Central memory CD4-positive, alpha-beta T cell (primary cell): ENCODE measurements at regions not wholly inside any gene's neighbourhood (a gene's known extent, or its start where the extent isn't known, plus 50 kb on each side); places are given as distances from the start of the nearest gene placed in this dataset.

ENCODE experiments used
- DNase-seq: peaks from one replicate; pipeline ENCODE4 v3.0.0; 2022

DNA sequence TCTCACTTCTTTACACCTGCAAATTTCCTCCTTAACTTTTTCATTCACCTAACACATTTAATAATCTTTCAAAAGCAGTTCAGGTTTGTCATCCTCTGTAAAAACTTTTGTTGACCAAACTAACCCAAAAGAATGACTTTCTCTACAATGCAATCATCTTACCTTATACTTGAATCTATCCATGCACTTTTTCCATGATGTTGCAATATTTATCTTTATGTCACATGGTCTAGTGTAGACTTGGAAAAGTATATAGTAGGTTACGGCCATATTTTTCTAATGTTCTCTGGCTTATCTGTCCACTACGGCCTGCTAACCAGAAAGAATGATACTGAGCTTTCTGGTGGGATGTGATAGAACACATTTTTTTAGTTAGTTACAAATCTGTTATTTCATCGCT, 431.0 kb upstream of the SOX9 start:
- no peak for DNase-seq

DNA sequence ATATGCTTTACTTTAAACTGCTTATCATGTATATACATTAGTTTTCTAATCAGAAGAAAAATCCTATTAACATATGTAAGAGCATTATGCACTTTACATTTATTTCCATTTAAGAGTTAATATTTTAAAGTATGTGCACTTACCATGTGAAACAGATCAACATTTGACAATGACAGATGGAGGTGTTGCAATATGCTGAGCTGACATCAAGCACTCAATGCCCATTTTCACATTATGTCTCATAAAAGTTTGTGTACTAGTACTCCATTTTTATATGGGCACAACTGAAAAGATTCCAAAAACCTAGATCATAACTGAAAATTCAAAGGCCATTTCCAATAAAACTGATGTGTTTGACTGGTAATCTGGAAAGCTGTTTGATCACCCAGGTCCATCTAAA, 420.9 kb upstream of the SOX9 start:
- no peak for DNase-seq

DNA sequence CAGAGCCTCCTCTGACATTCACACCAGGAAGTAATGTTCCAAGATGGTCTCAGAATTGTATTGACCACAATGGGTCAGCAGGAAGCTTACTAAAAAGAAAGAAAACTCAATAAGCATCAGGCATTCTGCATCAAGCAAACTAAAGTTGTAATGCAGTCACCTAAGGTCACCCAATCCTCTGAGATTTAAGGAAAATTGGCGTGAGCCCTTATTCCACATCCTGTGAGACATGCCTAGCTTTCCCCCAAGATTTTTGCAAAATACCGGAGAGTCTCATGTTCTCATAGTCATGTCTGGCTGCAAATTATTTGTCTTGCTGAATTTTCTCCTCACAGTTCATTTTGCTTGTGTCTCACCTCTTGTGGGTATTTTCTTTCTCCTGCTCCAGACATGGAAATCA, 417.1 kb upstream of the SOX9 start:
- no peak for DNase-seq

DNA sequence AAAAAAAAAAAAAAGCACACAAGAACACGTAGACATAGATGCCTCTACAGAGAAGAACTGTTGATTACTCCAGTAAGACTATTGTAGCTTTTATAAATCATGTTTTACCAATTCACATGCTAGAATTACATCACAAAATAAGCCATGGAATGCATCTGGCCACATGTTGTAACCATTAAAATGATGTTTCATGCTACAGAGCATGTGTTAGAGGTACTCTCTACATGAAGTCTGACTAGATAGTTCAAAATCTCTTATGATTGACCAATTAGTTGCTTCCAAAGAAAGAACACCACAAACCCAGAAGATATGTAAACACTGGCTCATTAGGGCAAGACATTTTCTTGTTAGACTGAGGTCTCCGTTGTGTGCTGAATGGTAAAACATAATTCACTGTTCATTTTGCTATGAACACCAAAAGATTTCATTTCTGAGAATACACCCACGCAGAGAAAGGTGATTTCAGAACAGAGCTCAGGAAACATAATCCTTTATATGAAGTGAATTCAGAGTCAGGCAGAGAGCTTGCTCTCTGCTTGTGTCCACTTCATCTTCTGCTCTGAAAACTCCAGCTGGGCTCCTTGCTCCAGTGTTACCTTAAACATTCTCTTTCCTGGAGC, 411.4 kb upstream of the SOX9 start:
- DNase-seq = no peak

DNA sequence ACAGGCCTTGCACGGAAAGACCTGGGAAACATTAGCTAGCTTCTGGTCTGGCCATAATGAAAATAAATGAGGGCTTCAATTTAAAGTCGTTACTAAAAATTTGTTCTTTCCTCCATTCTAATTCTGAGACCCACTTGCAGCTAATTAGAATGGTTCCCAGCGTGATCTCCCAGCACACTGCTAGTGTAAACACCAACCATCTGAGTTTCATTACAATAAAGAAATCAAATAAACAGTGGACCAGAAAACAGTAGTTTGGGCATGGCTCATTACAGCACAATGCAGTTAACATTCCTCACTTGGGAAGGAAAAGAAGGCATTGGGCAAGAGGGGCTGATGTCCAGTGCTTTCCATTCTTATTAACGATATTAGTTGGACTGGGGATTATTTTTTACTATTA, 410.9 kb upstream of the SOX9 start:
- no peak for DNase-seq

DNA sequence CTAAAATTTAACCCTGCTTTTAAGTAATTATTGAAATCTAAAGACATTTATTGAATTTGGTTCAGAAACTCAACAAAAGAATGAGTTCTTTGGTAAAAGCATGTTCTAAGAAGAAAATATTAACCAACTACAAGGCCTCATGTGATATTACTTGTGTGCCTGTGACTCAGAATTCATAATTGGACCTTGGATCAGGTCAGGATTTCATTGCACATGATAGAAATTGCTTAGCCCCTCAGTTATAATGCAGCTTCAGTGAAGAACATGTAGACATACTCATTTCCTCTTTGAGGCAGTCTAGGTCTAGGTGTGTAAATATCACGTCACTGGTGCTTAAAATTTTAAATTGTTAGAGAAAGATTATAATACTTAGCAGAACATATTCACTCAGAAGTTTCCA, 410.0 kb upstream of the SOX9 start:
- DNase-seq = no peak

DNA sequence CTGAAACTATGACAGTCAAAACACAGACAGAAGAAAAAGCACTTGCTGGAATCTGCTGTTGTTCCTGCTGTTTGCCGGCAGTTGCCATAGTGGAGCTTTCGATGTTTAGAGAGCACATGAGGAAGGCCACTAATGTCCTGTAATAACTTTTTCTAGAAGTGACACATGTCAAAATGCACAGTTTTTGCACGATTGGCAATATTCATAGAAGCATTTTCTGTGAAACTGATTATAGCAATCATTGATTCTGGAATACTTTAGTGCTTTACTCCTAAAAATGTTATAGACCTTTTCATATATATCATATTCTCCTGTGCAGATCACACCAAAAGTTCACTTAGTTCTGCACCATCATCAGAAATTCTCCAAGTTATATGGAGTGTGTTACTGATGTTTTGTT, 407.0 kb upstream of the SOX9 start:
- DNase-seq = no peak

DNA sequence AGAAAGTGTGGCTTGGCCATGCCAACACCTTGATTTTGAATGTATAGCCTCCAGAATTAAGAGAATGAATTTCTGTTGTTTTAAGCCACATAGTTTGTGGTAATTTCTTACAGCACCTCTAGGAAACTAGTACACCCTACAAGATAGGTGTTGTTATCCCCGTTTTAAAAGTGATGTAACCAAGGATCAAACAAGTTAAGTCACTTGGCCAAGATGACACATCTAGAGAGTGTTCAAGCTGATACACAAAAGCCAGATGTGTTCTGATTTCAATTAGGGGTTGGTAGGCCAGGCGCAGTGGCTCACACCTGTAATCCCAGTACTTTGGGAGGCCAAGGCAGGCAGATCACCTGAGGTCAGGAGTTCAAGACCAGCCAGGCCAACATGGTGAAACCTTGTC, 396.5 kb upstream of the SOX9 start:
- no peak for DNase-seq

DNA sequence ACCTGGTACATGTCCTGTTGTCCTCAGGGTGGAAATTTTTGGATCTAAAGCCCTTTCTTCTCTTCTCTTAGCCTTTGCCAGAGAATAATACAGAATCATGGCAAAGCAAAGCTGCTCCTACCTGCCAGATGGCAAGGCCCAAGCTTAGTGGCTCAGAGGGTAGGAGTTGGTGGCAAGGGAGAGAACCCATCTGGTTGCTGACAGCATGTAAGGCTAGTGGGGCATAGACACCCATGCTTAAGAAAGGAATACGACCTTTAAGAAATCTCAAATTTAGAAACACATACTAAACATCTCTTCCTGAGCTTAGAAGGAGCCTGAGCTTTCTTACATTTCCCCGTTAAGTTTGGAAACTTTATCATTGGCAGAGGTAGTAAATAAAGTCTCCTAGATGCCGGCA, 395.0 kb upstream of the SOX9 start:
- no peak for DNase-seq

DNA sequence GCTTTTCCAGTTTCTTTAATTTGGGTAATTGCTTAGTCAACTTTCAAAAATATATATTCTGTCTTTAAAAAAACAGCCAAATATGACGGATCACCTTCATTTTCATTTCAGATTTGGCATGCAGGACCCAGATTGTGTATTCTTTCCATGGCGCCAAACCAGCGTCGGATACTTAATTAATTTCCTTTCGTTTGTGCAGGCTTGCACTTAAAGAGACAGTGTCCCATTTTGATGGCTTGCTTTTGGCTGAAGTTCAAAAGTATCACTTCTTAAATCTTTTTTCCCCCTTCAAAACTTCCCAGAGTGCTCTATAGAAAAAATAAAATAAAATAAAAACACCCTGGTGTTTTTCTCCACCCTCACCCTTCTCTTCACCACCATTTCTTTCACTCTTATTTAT, 394.5 kb upstream of the SOX9 start:
- no peak for DNase-seq

DNA sequence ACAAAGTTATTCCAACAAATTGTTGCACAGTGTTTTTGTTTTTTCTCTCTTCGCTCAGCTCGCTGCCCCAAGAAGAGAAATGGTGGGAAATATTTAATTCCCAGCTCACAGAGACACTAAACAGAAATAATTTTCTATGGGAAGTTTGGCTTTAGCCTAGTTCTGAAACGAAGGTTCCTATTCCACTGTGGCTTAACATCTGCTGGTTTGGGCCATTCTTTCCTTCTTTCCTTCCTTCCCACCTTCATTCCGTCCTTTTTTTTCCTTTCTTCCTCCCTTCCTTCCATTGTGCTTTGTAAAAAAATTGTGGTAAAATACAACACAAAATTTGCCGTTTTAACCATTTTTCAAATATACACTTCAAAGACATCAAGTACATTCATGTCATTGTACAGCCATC, 393.5 kb upstream of the SOX9 start:
- no peak for DNase-seq

DNA sequence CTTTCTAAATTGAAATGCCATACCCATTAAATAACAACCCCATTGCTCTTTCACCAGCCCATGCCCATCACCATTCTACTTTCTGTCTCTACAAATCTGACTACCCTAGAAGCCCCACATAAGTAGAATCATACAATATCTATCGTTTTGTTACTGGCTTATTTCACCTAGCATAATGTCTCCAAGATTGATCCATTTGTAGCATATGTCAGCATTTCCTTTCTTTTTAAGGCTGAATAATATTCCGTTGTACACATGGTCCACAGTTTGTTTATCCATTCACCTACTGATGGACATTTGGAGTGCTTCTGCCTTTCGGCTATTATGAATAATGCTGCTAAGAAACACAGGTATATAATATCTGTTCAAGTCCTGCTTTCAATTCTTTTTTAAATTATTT, 393.1 kb upstream of the SOX9 start:
- DNase-seq = no peak

DNA sequence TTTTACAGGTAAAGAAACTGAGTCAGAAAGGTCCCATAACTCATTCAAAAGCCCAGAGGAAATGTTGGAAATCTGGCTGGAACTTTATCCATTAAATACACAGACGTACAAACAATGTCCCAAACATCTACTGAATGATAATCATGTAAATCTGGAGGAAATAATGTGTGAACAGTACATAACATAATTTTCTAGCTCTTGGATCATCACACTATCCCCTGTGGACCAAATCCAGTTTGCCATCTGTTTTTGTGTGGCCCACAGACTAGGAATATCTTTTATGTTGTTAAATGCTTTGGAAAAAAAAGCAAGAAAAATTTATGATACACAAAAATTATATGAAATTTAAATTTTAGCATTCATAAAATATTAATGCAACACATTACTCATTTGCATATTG, 389.9 kb upstream of the SOX9 start:
- DNase-seq = no peak

DNA sequence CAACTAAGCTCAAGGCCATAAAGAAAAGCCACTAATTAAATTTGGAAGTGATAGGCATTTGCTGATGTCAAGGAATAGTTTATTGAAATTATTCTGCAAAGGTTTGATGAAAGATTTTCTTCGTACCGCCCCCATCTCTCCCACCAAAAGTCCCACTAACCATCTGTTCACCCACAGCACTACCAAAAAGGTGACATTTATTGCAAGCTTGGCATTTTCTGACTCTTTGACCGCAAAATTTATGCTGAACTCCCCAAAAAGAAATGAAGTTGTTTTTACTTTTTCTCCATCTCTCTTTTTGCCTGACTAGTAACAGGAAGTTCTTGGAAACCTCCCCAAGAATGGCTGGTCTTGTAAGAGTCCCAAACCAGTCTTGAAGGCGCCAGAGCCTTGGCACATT, 384.9 kb upstream of the SOX9 start:
- no peak for DNase-seq

DNA sequence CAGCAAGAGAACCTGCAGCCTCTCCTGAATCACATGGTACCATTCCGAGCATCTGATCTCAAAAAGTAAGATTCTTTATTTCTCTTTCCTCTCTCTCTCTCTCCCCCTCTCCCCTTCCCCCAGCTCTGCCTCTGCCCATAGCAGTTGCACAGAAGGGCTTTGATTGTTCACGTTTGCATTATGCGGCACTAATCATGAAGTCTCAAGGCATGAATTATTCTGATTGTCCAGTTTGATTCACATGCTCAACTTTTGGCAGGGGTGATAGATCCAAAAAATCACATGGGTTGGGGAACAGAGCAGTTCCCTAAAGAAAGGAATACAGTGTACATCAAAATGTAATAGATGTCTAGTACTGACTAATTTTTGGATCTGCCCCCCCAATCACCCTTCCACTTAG, 380.0 kb upstream of the SOX9 start:
- DNase-seq = no peak

DNA sequence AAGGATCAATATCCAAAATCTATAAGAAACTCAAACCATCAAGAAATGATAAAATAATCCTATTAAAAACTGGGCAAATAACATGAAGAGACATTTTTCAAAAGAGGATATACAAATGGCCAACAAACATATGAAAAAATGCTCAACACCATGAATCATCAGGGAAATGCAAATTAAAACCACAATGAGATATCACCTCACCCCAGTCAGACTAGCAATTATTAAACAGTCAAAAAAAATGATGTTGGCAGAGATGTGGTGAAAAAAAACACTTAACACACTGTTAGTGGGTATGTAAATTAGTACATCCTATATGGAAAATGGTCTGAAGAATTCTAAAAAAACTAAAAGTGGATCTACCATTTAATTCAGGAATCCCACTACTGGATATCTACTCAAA, 379.0 kb upstream of the SOX9 start:
- no peak for DNase-seq

DNA sequence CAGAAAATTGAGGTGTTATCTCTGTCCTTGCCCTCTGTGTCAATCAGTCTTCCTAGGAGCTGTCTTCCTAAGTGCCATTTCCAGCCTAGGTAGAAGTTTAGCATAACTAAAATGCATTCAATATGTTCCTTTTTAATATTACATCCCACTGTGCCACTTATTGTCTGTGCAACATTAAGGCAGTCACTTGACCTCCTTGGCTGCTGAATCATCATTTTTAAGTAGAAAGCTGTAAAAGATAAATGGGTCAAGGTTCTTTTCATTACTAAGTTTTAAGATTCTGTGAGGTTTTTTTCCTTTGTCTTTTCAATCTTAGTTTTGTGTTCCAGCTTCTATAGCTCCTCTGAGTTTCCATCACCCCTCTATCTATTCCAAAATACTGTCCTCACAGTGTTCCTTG, 371.9 kb upstream of the SOX9 start:
- no peak for DNase-seq

DNA sequence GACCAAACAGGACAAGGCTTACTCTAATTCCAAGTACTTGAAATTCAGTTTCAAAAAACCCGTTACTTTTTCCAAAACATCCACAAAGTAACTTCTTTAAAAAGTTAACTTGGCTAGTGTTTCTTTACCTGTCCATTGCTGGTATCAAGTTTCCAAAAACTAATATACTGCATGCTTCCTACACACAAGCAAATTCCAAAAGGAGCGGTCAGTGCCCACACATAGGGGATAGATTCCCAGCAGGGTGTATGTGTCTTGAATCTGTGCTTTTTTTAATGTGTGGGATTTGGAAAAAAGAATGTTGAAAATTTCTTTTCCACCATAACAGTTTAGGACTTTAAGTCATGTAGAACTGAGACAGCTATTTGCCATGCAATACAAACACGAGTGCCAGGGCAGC, 367.8 kb upstream of the SOX9 start:
- no peak for DNase-seq

DNA sequence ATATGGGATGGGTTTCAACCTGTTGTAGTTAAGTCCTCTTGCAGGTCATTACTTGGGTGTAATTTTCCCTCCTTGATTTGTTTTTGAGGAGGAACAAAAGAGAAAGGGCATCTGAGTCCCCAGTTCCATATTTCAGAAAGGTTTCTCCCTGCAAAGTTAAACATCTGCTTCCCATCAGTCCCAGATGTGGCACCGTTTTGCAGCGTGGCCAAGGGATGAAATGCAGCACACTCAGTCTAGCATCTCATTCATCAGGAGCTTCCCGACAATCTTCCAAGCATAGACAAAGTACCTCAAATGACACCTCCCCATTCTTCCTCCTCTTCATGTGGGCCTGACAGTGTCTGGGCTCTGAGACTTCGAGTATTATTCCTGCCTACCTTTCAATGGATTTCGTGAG, 363.7 kb upstream of the SOX9 start:
- DNase-seq = no peak

DNA sequence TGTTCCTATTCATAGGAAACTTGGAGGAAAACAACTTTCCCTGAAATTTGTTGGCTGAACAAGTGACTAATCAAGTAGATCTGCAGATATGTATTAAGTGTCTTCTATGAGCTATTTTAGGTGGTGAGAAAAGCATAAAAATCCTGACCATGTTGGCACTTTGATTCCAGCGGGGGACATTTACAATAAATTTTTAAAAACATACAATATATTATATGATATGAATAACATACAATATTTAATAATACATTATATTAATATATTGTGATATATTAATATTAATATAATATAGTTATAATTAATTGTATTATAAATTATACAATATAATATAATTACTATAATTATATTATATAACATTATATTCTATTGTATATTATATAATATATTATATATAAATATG, 362.9 kb upstream of the SOX9 start:
- no peak for DNase-seq

DNA sequence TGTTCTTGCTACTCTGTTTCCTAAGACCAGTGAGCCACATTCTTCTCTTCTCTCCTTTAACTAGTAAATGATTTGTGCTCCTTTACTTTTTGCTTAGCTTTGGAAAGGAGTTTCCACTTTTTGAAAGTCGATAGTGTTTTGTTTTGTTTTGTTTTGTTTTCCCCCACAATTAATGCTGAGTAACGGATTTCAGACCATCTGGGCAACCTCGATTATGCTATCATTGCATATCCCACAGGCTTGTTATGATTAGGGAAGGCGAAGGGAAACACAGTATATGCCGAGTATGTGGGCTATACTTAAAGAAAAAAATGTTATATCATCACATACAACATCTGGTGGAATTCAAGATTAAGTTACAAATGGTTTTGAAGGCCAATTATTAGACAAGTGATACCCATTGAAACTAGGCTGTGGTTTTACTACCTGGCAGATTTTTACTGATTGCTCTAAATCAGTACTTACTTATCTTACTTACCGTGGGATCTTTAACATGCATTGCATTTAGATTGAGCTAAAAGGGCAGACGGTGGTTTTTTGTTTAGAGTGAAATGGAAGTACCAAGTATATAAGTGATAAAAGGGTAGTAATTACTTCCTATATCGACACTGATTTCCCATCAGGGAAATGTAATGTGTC, 361.3 kb upstream of the SOX9 start:
- no peak for DNase-seq

DNA sequence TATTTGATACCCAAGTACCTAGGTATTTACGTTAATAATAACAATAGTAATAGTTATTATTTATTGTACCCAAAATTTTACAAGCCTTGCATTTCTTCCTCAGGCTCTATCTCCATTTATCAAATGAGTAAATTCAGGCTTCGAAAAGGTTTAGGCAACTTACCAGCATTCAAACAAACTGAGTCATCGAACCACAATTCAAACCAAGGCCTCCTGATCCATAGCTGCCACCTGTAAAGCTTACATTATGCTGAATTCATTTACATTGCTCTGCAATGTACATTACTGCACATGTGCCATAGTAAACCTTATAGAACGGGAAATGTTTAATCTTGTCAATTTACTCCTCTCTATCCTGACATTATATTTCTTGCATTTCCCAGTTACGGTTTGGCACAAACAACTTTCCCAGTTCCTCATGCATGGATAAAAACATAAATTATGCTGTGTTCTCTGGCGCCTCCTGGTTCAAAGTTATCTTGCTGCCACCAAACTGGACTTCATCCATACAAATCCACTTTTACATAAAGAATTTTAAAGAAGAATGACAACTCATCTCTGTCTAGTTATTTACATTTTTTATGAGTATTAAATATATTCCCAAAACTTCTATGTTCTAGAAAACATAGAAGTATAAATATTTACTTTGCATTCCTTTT, 360.6 kb upstream of the SOX9 start:
- DNase-seq = no peak

DNA sequence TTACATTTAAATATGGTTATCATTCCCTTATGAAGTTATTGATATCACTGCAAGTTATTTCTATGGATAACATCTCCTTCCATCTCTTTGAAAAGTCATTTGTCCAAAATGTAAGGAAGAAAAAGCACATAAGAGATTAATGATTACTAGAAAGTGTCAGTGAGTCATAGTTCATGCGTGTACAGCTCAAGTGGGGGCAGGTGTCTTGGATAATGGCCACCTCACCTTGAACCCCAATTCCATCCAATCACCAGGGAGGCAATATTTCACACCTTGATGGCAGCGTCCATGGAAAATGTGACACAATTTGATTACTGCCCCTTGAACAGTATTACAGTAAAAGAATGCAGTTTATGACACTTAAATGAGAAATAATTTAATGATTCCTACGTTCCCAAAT, 358.3 kb upstream of the SOX9 start:
- DNase-seq = no peak

DNA sequence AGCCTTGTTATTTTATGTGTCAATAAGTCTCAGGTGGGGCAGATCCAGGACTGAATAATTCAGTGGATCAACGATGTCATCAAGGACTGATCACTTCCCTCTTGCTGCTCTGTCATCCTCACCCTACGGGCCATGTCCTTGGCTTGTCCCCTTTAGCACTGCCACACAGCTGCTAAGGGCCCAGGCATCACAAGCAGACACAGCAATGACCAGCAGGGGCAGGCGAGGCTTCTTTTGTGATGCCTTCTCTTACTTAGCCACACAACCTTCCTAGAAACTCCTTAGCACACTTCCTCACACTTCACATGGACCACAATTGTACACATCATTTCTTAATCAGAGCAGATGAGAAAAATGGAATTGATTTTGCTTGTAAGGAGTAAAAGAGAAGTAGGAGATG, 356.3 kb upstream of the SOX9 start:
- DNase-seq = no peak

DNA sequence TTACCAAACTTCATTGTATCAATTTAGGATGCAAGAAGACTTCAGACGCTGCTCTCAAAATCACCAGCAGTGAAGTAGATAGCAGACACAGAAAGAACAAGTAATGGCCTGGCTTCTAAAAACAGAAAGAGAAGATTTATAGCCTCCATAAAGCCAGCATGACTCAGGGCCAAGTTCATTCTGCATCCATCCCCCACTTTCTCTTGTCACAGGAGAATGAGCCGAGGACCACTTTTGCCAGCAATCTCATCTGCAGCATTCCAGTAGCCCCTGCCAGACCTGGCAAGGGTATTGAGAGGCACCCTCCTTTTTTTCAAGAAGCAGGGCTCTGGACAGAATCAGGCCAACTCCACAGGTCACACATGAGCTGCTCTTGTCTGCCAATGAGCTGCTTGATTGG, 355.4 kb upstream of the SOX9 start:
- no peak for DNase-seq
